GM18505 (cell line): ENCODE measurements at regions not wholly inside any gene's neighbourhood (a gene's known extent, or its start where the extent isn't known, plus 50 kb on each side); places are given as distances from the start of the nearest gene placed in this dataset.
"Not testable (repeated sequence)": the region's sequence is repeated elsewhere in the genome, so short reads cannot be mapped to it uniquely, and the experiment has no call there.

Source experiments
- ATAC-seq: cut with Tn5 transposase; IDR thresholded peaks from one replicate; pipeline ENCODE4 v1.9.1; 2021; ENCODE audit not compliant: unreplicated experiment
- POLR2A ChIP-seq: IDR thresholded peaks from 4 replicates; pipeline ENCODE4 v1.6.1; 2011; ENCODE audit warnings: borderline replicate concordance; ENCODE audit not compliant: insufficient read depth, insufficient read length; ENCODE audit errors: extremely low read depth

DNA sequence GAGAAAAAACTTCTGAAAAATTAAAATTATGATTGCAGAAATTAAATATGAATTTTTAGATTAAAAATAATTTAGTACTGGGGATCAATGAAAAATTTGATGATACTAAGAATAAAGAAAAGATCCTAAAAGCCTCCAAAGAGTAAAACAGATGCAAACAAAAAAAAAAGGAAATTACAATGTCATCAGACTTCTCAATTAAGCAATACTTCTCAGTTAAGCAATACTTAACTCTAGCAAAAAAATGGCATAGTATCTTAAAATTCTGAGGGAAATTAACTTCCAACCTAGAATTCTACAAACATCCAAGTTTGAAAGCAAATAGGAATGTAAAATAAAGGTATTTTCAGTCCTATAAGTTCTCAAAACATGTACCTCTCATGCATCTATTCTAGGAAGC lies 141.2 kb upstream of the INTU start:
- no peak for TF ChIP-seq POLR2A
- ATAC-seq, result no peak

GRCh38 chr4:127496875-127497274 lies 135.9 kb upstream of the INTU start:
- ATAC-seq, result not testable (repeated sequence)

- ATAC-seq, result no peak
- no peak for TF ChIP-seq POLR2A
Measured at GRCh38 chr4:127498366-127498765, 134.4 kb upstream of the INTU start.

DNA sequence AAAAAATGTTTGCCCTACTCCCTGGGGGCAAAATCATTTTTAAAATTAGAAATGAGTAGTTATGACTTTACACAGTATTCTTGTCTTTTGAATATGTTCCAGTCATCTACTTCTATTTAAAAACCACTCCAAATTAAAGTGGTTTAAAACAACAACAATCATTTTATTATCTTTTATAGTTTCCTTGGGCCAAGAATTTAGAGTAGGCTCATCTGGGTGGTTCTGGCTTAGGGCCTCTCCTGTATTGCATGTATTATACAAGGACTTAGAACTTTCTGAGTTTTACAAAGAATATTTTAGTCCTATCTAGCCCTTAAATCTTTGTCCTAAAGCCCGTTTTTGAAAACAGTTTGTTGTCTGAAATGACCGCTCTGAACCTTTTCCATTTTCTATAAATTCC lies 132.5 kb upstream of the INTU start:
- no peak for TF ChIP-seq POLR2A
- ATAC-seq, result no peak

- no peak for ATAC-seq
- TF ChIP-seq POLR2A, result no peak
Measured at GRCh38 chr4:127501103-127501502, 131.7 kb upstream of the INTU start.

DNA sequence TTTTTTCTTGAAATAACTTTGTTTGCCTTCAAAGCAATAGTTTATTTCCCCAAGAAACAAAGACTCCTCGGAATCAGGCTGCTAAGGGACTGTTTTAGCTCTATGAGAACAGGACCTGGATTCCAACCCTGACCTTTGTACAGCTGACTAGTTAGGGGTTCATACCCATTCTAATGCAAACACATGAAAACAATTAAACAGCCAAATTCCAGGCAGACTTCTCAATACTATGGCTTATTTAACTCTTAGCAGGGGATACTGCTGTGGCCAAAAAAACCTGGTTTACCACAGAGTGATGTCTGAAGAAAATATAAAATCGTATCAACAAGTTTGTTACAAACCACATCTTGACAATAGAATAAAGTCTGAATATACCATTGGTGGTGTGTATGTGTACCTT lies 129.6 kb upstream of the INTU start:
- TF ChIP-seq POLR2A, result no peak
- no peak for ATAC-seq

GRCh38 chr4:127505203-127505602 lies 127.6 kb upstream of the INTU start:
- no peak for TF ChIP-seq POLR2A
- no peak for ATAC-seq

GRCh38 chr4:127506283-127506682 lies 126.5 kb upstream of the INTU start:
- no peak for ATAC-seq
- TF ChIP-seq POLR2A, result no peak

- no peak for TF ChIP-seq POLR2A
- ATAC-seq, result no peak
Measured at GRCh38 chr4:127509155-127509554, 123.6 kb upstream of the INTU start.

- not testable (repeated sequence) for ATAC-seq
Measured at GRCh38 chr4:127512672-127513071, 120.1 kb upstream of the INTU start.

GRCh38 chr4:127515259-127515658 lies 117.5 kb upstream of the INTU start:
- not testable (repeated sequence) for ATAC-seq

DNA sequence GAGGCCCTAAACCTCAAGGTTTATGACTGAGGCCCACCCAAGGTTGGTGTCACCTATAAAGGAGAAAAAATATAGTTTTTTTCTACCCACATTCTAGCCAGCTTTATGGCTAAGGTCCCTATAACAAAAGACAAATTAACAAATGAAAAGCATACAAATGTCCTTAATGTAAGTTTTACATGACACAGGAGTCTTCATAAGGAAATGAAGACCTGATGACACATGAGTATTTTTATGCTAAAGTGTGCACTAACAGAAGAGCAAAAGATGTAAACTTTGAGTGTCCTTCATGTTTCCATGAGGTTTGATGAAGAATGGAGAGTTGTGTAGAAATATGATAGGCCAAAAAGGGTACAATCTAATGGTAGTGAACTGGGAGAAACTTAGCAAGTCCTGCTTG lies 114.7 kb upstream of the INTU start:
- no peak for TF ChIP-seq POLR2A
- ATAC-seq, result no peak

GRCh38 chr4:127521463-127521862 lies 111.3 kb upstream of the INTU start:
- no peak for ATAC-seq

GRCh38 chr4:127523369-127523768 lies 109.4 kb upstream of the INTU start:
- TF ChIP-seq POLR2A, result no peak
- no peak for ATAC-seq

More at GRCh38 chr4:127521463-127521862, 111.3 kb upstream of the INTU start:
- no peak for TF ChIP-seq POLR2A

DNA sequence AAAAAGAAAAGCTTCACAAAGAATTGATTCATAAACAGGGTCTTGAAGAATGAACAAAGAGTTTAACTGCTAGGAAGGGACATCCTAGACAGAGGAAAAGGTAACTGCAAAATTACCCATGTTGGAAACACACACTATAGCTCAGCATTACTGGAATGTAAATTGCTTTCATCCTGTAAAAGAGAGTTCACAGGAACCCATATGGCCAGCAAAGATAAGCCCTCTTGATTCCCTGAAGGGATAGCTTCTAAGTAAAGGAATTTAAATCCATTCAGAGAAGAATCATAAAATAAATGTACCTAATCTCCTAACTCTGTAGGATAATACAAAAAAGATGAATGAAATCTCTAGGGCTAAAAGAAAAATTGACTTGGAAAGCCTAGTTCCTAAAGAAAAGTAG lies 107.1 kb upstream of the INTU start:
- no peak for TF ChIP-seq POLR2A
- ATAC-seq, result no peak

DNA sequence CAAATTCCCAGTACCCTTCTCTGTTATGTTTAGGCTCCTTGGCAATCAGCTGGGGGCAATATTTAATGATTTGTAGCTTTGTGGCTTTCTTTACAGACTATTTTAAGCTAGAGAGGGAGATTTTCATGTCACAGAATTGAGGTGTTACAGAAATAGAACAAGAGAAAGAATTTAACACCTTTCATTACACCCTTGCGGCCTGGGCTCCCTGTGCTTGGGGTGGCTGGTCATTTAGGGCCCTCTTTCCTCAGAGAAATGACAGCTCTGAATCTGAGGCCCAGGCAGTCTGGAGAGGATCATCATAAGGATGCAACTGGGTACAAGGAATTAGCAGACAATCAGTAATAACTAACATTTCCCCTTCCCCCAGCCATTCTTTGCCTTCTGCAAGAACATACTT lies 104.5 kb upstream of the INTU start:
- no peak for TF ChIP-seq POLR2A
- no peak for ATAC-seq

DNA sequence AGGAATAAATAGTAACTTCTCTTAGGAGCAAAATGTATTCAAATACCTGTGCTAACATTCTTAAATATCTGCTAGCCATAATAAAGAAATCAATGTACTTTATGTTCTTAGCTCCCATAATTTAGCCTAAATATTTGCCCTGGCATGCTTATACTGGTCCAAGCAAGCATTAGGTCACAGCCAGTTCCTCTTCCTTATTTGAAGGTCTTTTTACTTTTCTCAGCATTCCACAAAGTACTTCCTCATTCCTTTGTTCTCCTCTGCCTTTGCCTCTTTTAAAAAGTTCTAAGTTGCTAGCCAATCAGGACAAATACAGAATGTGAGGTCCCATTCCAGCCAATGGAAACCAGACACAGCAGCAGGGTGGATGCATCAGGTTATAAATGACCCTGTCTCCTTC lies 102.9 kb upstream of the INTU start:
- not testable (repeated sequence) for ATAC-seq
